Smooth muscle cell (in vitro differentiated cells): ENCODE measurements at regions not wholly inside any gene's neighbourhood (a gene's known extent, or its start where the extent isn't known, plus 50 kb on each side); places are given as distances from the start of the nearest gene placed in this dataset.

ENCODE experiments used
- DNase-seq: peaks from one replicate; lab custom pipeline; 2025; ENCODE audit not compliant: unreplicated experiment; lab: John Stamatoyannopoulos, UW
- H2AFZ ChIP-seq: fragments of 200-600 bp; sonication (generic); 2 replicates; pipeline ENCODE4 v1.6.0; 2016; ENCODE audit warnings: antibody characterized with exemption, low read depth, mild to moderate bottlenecking
- H3F3A ChIP-seq: fragments of 200-600 bp; sonication (generic); 2 replicates; pipeline ENCODE4 v1.6.0; 2017; ENCODE audit warnings: antibody characterized with exemption, low read depth
- H3K27ac ChIP-seq: fragments of 200-600 bp; sonication (generic); 2 replicates; pipeline ENCODE4 v1.5.1; 2016; ENCODE audit warnings: low read depth, mild to moderate bottlenecking
- H3K27me3 ChIP-seq: fragments of 200-600 bp; sonication (generic); 2 replicates; pipeline ENCODE4 v1.6.1; 2016; ENCODE audit warnings: low read depth, mild to moderate bottlenecking
- H3K36me3 ChIP-seq: fragments of 200-600 bp; sonication (generic); 2 replicates; pipeline ENCODE4 v1.5.1; 2016; ENCODE audit warnings: low read depth
- H3K4me1 ChIP-seq: fragments of 200-600 bp; sonication (generic); 2 replicates; pipeline ENCODE4 v1.5.1; 2016; ENCODE audit warnings: low read depth
- H3K4me2 ChIP-seq: fragments of 200-600 bp; sonication (generic); 2 replicates; pipeline ENCODE4 v1.6.0; 2016; ENCODE audit warnings: mild to moderate bottlenecking
- H3K4me3 ChIP-seq: fragments of 200-600 bp; sonication (generic); 2 replicates; pipeline ENCODE4 v1.5.1; 2016; ENCODE audit warnings: mild to moderate bottlenecking
- H3K79me2 ChIP-seq: fragments of 200-600 bp; sonication (generic); 2 replicates; pipeline ENCODE4 v1.6.0; 2016; ENCODE audit warnings: low read depth, mild to moderate bottlenecking
- H3K9ac ChIP-seq: fragments of 200-600 bp; sonication (generic); 2 replicates; pipeline ENCODE4 v1.6.0; 2016; ENCODE audit warnings: low read depth
- H3K9me3 ChIP-seq: fragments of 200-600 bp; sonication (generic); replicated peaks from 2 replicates; pipeline ENCODE4 v1.5.1; 2016; ENCODE audit warnings: low read depth
- H4K20me1 ChIP-seq: fragments of 200-600 bp; sonication (generic); 2 replicates; pipeline ENCODE4 v1.6.0; 2016; ENCODE audit warnings: low read depth
- WGBS: methylation state at CpG from one replicate; pipeline ENCODE4 v1.1.7; 2016; ENCODE audit warnings: low lambda C conversion rate; 5-methylcytosine and 5-hydroxymethylcytosine counted together
- TF ChIP-seq, protein P1 (sequence below): fragments of 200-600 bp; sonication (generic); IDR thresholded peaks from 2 replicates; pipeline ENCODE4 v1.5.1; 2017; ENCODE audit warnings: borderline replicate concordance, mild to moderate bottlenecking, antibody characterized with exemption; ENCODE audit not compliant: insufficient read depth, poor library complexity, severe bottlenecking

- Histone ChIP-seq H3K4me1 (no peaks in the 10 kb centered on the region), H3K27me3 (no peaks in the 10 kb centered on the region)
- WGBS = 62% methylated on average over 16 of the region's 16 CpGs
These were observed 308.4 kb downstream of the NDUFA10 start for GRCh38 chr2:239716536-239717318.

GRCh38 chr2:239716009-239716408, 309.1 kb downstream of the NDUFA10 start:
- H3K4me3 ChIP-seq = no peak overlapping the region
- H3K79me2 ChIP-seq = no peaks in the 10 kb centered on the region
- H3K4me2 ChIP-seq = no peak overlapping the region
- H3K27ac ChIP-seq = no peak overlapping the region
- H3F3A ChIP-seq = no peaks in the 10 kb centered on the region
- H3K9me3 ChIP-seq = no peaks in the 10 kb centered on the region
- 97% methylated on average over 6 of the region's 6 CpGs for WGBS
- TF ChIP-seq, protein P1, sequence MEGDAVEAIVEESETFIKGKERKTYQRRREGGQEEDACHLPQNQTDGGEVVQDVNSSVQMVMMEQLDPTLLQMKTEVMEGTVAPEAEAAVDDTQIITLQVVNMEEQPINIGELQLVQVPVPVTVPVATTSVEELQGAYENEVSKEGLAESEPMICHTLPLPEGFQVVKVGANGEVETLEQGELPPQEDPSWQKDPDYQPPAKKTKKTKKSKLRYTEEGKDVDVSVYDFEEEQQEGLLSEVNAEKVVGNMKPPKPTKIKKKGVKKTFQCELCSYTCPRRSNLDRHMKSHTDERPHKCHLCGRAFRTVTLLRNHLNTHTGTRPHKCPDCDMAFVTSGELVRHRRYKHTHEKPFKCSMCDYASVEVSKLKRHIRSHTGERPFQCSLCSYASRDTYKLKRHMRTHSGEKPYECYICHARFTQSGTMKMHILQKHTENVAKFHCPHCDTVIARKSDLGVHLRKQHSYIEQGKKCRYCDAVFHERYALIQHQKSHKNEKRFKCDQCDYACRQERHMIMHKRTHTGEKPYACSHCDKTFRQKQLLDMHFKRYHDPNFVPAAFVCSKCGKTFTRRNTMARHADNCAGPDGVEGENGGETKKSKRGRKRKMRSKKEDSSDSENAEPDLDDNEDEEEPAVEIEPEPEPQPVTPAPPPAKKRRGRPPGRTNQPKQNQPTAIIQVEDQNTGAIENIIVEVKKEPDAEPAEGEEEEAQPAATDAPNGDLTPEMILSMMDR = no peak
- peaks cover 4% of the 10 kb centered on the region for H3K4me1 ChIP-seq
- no peak overlapping the region for H3K9ac ChIP-seq
- H3K27me3 ChIP-seq = no peaks in the 10 kb centered on the region
- no peak overlapping the region for H2AFZ ChIP-seq
- H3K36me3 ChIP-seq = no peaks in the 10 kb centered on the region
- no peaks in the 10 kb centered on the region for H4K20me1 ChIP-seq
- DNase-seq = no peak

More at GRCh38 chr2:239716536-239717318, 308.4 kb downstream of the NDUFA10 start:
- Histone ChIP-seq H3K27ac (no peak overlapping the region), H3K36me3 (no peaks in the 10 kb centered on the region), H3K9ac (no peak overlapping the region), H3K79me2 (no peaks in the 10 kb centered on the region), H3K9me3 (no peaks in the 10 kb centered on the region), H2AFZ (peak overlapping the region; percentile 33), H3F3A (no peaks in the 10 kb centered on the region), H4K20me1 (no peaks in the 10 kb centered on the region), H3K4me2 (no peak overlapping the region), H3K4me3 (no peak overlapping the region)
- no peak for DNase-seq
- TF ChIP-seq, protein P1 = no peak

GRCh38 chr2:239715606-239716005, 309.5 kb downstream of the NDUFA10 start:
- Histone ChIP-seq H4K20me1 (no peaks in the 10 kb centered on the region), H3K4me1 (peaks cover 8% of the 10 kb centered on the region), H3K36me3 (no peaks in the 10 kb centered on the region), H3K9me3 (no peaks in the 10 kb centered on the region), H3K27ac (no peak overlapping the region), H3K9ac (no peak overlapping the region), H3K27me3 (no peaks in the 10 kb centered on the region), H3K4me3 (no peak overlapping the region), H3F3A (no peaks in the 10 kb centered on the region), H3K79me2 (no peaks in the 10 kb centered on the region), H2AFZ (no peak overlapping the region), H3K4me2 (no peak overlapping the region)
- 96% methylated on average over 15 of the region's 15 CpGs for WGBS
- no peak for DNase-seq
- TF ChIP-seq, protein P1 = no peak

- no peak overlapping the region for H3K9ac ChIP-seq
- H3K27ac ChIP-seq = no peak overlapping the region
- H2AFZ ChIP-seq = no peak overlapping the region
- 89% methylated on average over 9 of the region's 9 CpGs for WGBS
- H3K79me2 ChIP-seq = no peaks in the 10 kb centered on the region
- no peaks in the 10 kb centered on the region for H3K27me3 ChIP-seq
- DNase-seq = no peak
- H3F3A ChIP-seq = no peaks in the 10 kb centered on the region
- TF ChIP-seq, protein P1 = no peak
- H4K20me1 ChIP-seq = no peaks in the 10 kb centered on the region
- no peak overlapping the region for H3K4me2 ChIP-seq
- no peak overlapping the region for H3K4me3 ChIP-seq
- H3K4me1 ChIP-seq = peaks cover 9% of the 10 kb centered on the region
- H3K9me3 ChIP-seq = no peaks in the 10 kb centered on the region
- H3K36me3 ChIP-seq = no peaks in the 10 kb centered on the region
These were observed 309.9 kb downstream of the NDUFA10 start for GRCh38 chr2:239715202-239715601.
